Smooth muscle cell (in vitro differentiated cells): ENCODE measurements at regions not wholly inside any gene's neighbourhood (a gene's known extent, or its start where the extent isn't known, plus 50 kb on each side); places are given as distances from the start of the nearest gene placed in this dataset.
A peak's percentile ranks its signal among the peaks of the same experiment; 100 is the strongest.

Source experiments
- DNase-seq: peaks from one replicate; lab custom pipeline; 2025; ENCODE audit not compliant: unreplicated experiment; lab: John Stamatoyannopoulos, UW
- H2AFZ ChIP-seq: fragments of 200-600 bp; sonication (generic); 2 replicates; pipeline ENCODE4 v1.6.0; 2016; ENCODE audit warnings: antibody characterized with exemption, low read depth, mild to moderate bottlenecking
- H3F3A ChIP-seq: fragments of 200-600 bp; sonication (generic); 2 replicates; pipeline ENCODE4 v1.6.0; 2017; ENCODE audit warnings: antibody characterized with exemption, low read depth
- H3K27ac ChIP-seq: fragments of 200-600 bp; sonication (generic); 2 replicates; pipeline ENCODE4 v1.5.1; 2016; ENCODE audit warnings: low read depth, mild to moderate bottlenecking
- H3K27me3 ChIP-seq: fragments of 200-600 bp; sonication (generic); 2 replicates; pipeline ENCODE4 v1.6.1; 2016; ENCODE audit warnings: low read depth, mild to moderate bottlenecking
- H3K36me3 ChIP-seq: fragments of 200-600 bp; sonication (generic); 2 replicates; pipeline ENCODE4 v1.5.1; 2016; ENCODE audit warnings: low read depth
- H3K4me1 ChIP-seq: fragments of 200-600 bp; sonication (generic); 2 replicates; pipeline ENCODE4 v1.5.1; 2016; ENCODE audit warnings: low read depth
- H3K4me2 ChIP-seq: fragments of 200-600 bp; sonication (generic); 2 replicates; pipeline ENCODE4 v1.6.0; 2016; ENCODE audit warnings: mild to moderate bottlenecking
- H3K4me3 ChIP-seq: fragments of 200-600 bp; sonication (generic); 2 replicates; pipeline ENCODE4 v1.5.1; 2016; ENCODE audit warnings: mild to moderate bottlenecking
- H3K79me2 ChIP-seq: fragments of 200-600 bp; sonication (generic); 2 replicates; pipeline ENCODE4 v1.6.0; 2016; ENCODE audit warnings: low read depth, mild to moderate bottlenecking
- H3K9ac ChIP-seq: fragments of 200-600 bp; sonication (generic); 2 replicates; pipeline ENCODE4 v1.6.0; 2016; ENCODE audit warnings: low read depth
- H3K9me3 ChIP-seq: fragments of 200-600 bp; sonication (generic); replicated peaks from 2 replicates; pipeline ENCODE4 v1.5.1; 2016; ENCODE audit warnings: low read depth
- H4K20me1 ChIP-seq: fragments of 200-600 bp; sonication (generic); 2 replicates; pipeline ENCODE4 v1.6.0; 2016; ENCODE audit warnings: low read depth
- CTCF ChIP-seq: fragments of 200-600 bp; sonication (generic); IDR thresholded peaks from 2 replicates; pipeline ENCODE4 v1.5.1; 2017; ENCODE audit warnings: borderline replicate concordance, mild to moderate bottlenecking, antibody characterized with exemption; ENCODE audit not compliant: insufficient read depth, poor library complexity, severe bottlenecking
- WGBS: methylation state at CpG from one replicate; pipeline ENCODE4 v1.1.7; 2016; ENCODE audit warnings: low lambda C conversion rate; 5-methylcytosine and 5-hydroxymethylcytosine counted together

- Histone ChIP-seq H3K9me3 (no peaks in the 10 kb centered on the region), H3K9ac (no peak overlapping the region), H3K36me3 (no peaks in the 10 kb centered on the region), H2AFZ (no peak overlapping the region), H3K4me1 (no peaks in the 10 kb centered on the region), H3K4me3 (no peak overlapping the region), H3K27me3 (no peaks in the 10 kb centered on the region), H4K20me1 (no peaks in the 10 kb centered on the region), H3F3A (peaks cover 3% of the 10 kb centered on the region), H3K79me2 (no peaks in the 10 kb centered on the region), H3K27ac (no peak overlapping the region), H3K4me2 (no peak overlapping the region)
- no peak for DNase-seq
- TF ChIP-seq CTCF, result no peak
- WGBS, result 97% methylated on average over 1 of the region's 1 CpG
These were observed 459.2 kb upstream of the ARRDC4 start for GRCh38 chr15:97501291-97501690.

DNA sequence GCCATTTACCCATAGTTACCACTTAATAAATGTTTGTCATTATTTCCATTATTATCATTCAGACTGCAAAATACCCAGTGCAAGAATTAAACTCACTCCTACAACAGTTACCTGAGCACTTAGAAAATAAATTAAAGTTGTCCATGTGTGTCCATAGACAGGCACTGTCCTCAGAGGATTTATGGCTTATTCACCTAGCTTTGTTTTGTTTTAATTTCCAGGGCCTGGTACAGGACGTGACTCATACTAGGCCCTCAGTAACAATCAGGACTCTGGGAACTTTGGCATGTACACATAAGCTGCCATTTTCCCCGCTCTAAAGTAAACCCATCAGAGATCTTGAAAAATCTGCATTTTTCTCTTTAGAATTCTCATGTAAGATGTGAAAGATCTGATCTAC, 458.5 kb upstream of the ARRDC4 start:
- Histone ChIP-seq H3K9ac (no peak overlapping the region), H3K4me2 (no peak overlapping the region), H3K4me1 (no peaks in the 10 kb centered on the region), H3K79me2 (no peaks in the 10 kb centered on the region), H3F3A (peaks cover 3% of the 10 kb centered on the region), H3K36me3 (no peaks in the 10 kb centered on the region), H4K20me1 (no peaks in the 10 kb centered on the region), H3K27ac (no peak overlapping the region), H3K9me3 (no peaks in the 10 kb centered on the region), H2AFZ (no peak overlapping the region), H3K4me3 (no peak overlapping the region), H3K27me3 (no peaks in the 10 kb centered on the region)
- no peak for TF ChIP-seq CTCF
- 62% methylated on average over 2 of the region's 2 CpGs for WGBS
- no peak for DNase-seq

DNA sequence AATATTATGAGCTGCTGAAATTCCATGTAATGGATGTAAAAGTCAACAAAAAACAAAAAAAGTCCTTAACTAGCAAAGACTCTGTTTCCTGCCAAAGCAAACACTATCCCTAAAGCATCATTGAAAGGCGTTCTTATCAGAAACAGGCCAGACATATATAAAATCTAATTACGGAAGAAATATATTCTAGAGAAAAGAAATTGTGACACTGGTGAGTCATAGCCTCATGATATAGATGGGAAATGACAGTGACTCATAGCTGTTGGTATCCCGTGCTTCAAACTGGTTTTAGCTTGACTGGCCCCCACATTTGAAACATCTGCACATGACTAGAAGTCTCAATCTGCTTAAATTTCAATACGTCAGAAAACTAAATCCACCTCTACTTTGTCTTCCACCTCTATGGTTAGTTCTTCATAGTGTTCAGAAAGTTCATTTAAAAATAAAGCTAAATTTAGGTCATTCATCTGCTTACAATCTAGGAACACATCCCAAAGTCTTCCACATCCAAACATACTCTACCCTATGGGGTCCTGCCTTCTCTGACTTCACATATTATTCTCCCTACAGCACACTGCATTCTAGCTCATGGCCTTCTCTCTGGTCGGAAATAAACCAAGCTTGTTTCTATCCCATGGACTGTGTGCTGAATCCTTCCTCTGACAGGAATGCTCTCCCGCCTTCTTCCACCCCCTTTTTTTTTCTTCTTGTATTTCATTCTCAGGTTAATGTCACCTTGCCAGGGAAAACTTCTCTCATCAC, 456.3 kb upstream of the ARRDC4 start:
- no peaks in the 10 kb centered on the region for H3K4me1 ChIP-seq
- H3F3A ChIP-seq, result peaks cover 3% of the 10 kb centered on the region
- H2AFZ ChIP-seq, result peak overlapping the region; percentile 50
- H3K79me2 ChIP-seq, result no peaks in the 10 kb centered on the region
- no peak for DNase-seq
- H3K27ac ChIP-seq, result peak overlapping the region; percentile 79
- H3K9ac ChIP-seq, result peak overlapping the region; percentile 66
- 39% methylated on average over 6 of the region's 6 CpGs for WGBS
- no peak overlapping the region for H3K4me3 ChIP-seq
- TF ChIP-seq CTCF, result no peak
- H3K36me3 ChIP-seq, result no peaks in the 10 kb centered on the region
- H4K20me1 ChIP-seq, result no peaks in the 10 kb centered on the region
- no peaks in the 10 kb centered on the region for H3K27me3 ChIP-seq
- no peaks in the 10 kb centered on the region for H3K9me3 ChIP-seq
- peak overlapping the region; percentile 41 for H3K4me2 ChIP-seq

DNA sequence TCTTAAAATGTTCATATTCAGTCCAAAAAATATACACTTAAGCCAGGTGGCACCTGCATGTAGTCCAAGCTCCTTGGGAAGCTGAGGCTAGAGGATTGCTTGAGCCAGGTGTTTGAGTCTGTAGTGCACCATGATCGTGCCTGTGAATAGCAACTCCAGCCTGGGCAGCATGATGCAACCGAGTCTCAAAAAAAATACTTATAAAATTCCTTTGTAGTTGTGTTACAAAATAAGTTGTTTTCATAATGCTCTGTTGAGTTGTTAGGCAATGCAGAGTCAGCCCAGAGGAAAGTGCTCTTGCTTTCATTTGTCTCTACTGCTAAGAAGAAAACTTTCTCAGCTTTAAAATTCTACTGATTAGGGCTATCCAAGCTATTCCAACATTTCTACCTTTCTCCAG, 442.8 kb upstream of the ARRDC4 start:
- WGBS, result 89% methylated on average over 2 of the region's 2 CpGs
- H3K27me3 ChIP-seq, result no peaks in the 10 kb centered on the region
- no peaks in the 10 kb centered on the region for H3K79me2 ChIP-seq
- no peak overlapping the region for H3K4me3 ChIP-seq
- no peaks in the 10 kb centered on the region for H4K20me1 ChIP-seq
- H3K36me3 ChIP-seq, result no peaks in the 10 kb centered on the region
- no peaks in the 10 kb centered on the region for H3K9me3 ChIP-seq
- H3K27ac ChIP-seq, result no peak overlapping the region
- no peak overlapping the region for H3K9ac ChIP-seq
- no peak for DNase-seq
- TF ChIP-seq CTCF, result no peak
- H2AFZ ChIP-seq, result no peak overlapping the region
- H3K4me1 ChIP-seq, result no peaks in the 10 kb centered on the region
- no peaks in the 10 kb centered on the region for H3F3A ChIP-seq
- H3K4me2 ChIP-seq, result no peak overlapping the region
